IMR-90 (cell line): ENCODE measurements at regions not wholly inside any gene's neighbourhood (a gene's known extent, or its start where the extent isn't known, plus 50 kb on each side); places are given as distances from the start of the nearest gene placed in this dataset.

Source experiments
- ATAC-seq: fragments of 200-7000 bp; cut with Tn5 transposase; 2 replicates; pipeline ENCODE4 v1.9.1; 2020; ENCODE audit warnings: low read depth, mild to moderate bottlenecking, moderate library complexity
- BruUV-seq: library from RNA; stranded (reverse); fragments of 400-500 nt; replicated peaks from 2 replicates; lab custom pipeline; 2021; lab: Mats Ljungman, UMichigan
- CTCF ChIA-PET: fragments of 300-600 bp; formaldehyde crosslinking; extraction: SDS; loops from one replicate; lab custom pipeline; 2021; ENCODE audit warnings: antibody characterized with exemption; lab: Yijun Ruan, JAX
- POLR2A ChIA-PET: fragments of 300-600 bp; sonication (Branson Sonifier 250); formaldehyde crosslinking; loops from one replicate; lab custom pipeline; 2022; ENCODE audit warnings: antibody characterized with exemption; ENCODE audit not compliant: unreplicated experiment; lab: Charles Lee
- DNase-seq: peaks from one replicate; pipeline ENCODE4 v3.0.0; 2013
- H2AFZ ChIP-seq: replicated peaks from 2 replicates; pipeline ENCODE3; 2013; ENCODE audit warnings: low read length, mild to moderate bottlenecking; ENCODE audit not compliant: poor library complexity
- H2AK5ac ChIP-seq: 2 replicates; pipeline ENCODE4 v1.6.1; 2013; ENCODE audit warnings: low read depth, low read length, inconsistent platforms
- H2AK9ac ChIP-seq: replicated peaks from 2 replicates; pipeline ENCODE3; 2013; ENCODE audit warnings: mild to moderate bottlenecking, low read depth, low read length, moderate library complexity; ENCODE audit not compliant: poor library complexity
- H2BK120ac ChIP-seq: 2 replicates; pipeline ENCODE4 v1.6.1; 2013; ENCODE audit warnings: low read depth, low read length, inconsistent platforms
- H2BK15ac ChIP-seq: 3 replicates; pipeline ENCODE4 v1.6.1; 2013; ENCODE audit warnings: low read depth, low read length, inconsistent platforms
- H2BK20ac ChIP-seq: 2 replicates; pipeline ENCODE4 v1.6.1; 2013; ENCODE audit warnings: low read depth, mild to moderate bottlenecking, inconsistent platforms, low read length, moderate library complexity
- H2BK5ac ChIP-seq: 2 replicates; pipeline ENCODE4 v1.6.1; 2013; ENCODE audit warnings: mild to moderate bottlenecking, low read depth, low read length, inconsistent platforms; ENCODE audit not compliant: poor library complexity, severe bottlenecking
- H3K14ac ChIP-seq: replicated peaks from 2 replicates; pipeline ENCODE4 v1.6.1; 2013; ENCODE audit warnings: low read depth, low read length, inconsistent platforms
- H3K18ac ChIP-seq: 2 replicates; pipeline ENCODE4 v1.6.1; 2013; ENCODE audit warnings: low read depth, low read length, control low read depth
- H3K23ac ChIP-seq: 2 replicates; pipeline ENCODE4 v1.6.1; 2013; ENCODE audit warnings: low read depth, low read length, inconsistent platforms
- H3K27ac ChIP-seq: 2 replicates; pipeline ENCODE4 v1.5.1; 2013; ENCODE audit warnings: mild to moderate bottlenecking, control low read depth, low read length; ENCODE audit not compliant: insufficient read depth
- H3K27me3 ChIP-seq: 2 replicates; pipeline ENCODE4 v1.6.1; 2013; ENCODE audit warnings: low read length; ENCODE audit not compliant: control insufficient read depth, insufficient read depth
- H3K36me3 ChIP-seq: 2 replicates; pipeline ENCODE4 v1.6.1; 2013; ENCODE audit warnings: low read length, mixed read lengths; ENCODE audit not compliant: control insufficient read depth, insufficient read depth
- H3K4ac ChIP-seq: 2 replicates; pipeline ENCODE4 v1.6.1; 2013; ENCODE audit warnings: low read depth, low read length, inconsistent platforms
- H3K4me1 ChIP-seq: 2 replicates; pipeline ENCODE4 v1.6.1; 2013; ENCODE audit warnings: low read length, mixed read lengths; ENCODE audit not compliant: control insufficient read depth, insufficient read depth
- H3K4me2 ChIP-seq: 2 replicates; pipeline ENCODE4 v1.6.1; 2013; ENCODE audit warnings: low read depth, mild to moderate bottlenecking, control low read depth, low read length, moderate library complexity
- H3K4me3 ChIP-seq: 2 replicates; pipeline ENCODE4 v1.5.1; 2013; ENCODE audit warnings: low read depth, mild to moderate bottlenecking, control low read depth, low read length, moderate library complexity; ENCODE audit not compliant: insufficient read depth
- H3K56ac ChIP-seq: 2 replicates; pipeline ENCODE4 v1.6.1; 2013; ENCODE audit warnings: low read length, inconsistent platforms; ENCODE audit not compliant: insufficient read depth; ENCODE audit errors: extremely low read depth
- H3K79me1 ChIP-seq, 2 experiments: 2 replicates each; pipeline ENCODE4 v1.6.1; 2013; ENCODE audit warnings: low read length in 2 of 2, inconsistent platforms in 1 of 2, low read depth in 1 of 2
- H3K9ac ChIP-seq: 2 replicates; pipeline ENCODE4 v1.6.1; 2013; ENCODE audit warnings: low read depth, low read length, control low read depth
- H3K9me1 ChIP-seq: 2 replicates; pipeline ENCODE4 v1.6.1; 2013; ENCODE audit warnings: low read length, inconsistent platforms; ENCODE audit not compliant: insufficient read depth
- H3K9me3 ChIP-seq: 2 replicates; pipeline ENCODE4 v1.6.1; 2013; ENCODE audit warnings: low read length; ENCODE audit not compliant: control insufficient read depth, insufficient read depth
- H4K20me1 ChIP-seq: 2 replicates; pipeline ENCODE4 v1.6.1; 2013; ENCODE audit warnings: low read length, inconsistent platforms; ENCODE audit not compliant: insufficient read depth
- H4K5ac ChIP-seq: 2 replicates; pipeline ENCODE4 v1.6.1; 2013; ENCODE audit warnings: mild to moderate bottlenecking, low read depth, low read length, control low read depth
- H4K8ac ChIP-seq, 2 experiments: 2 replicates each; pipeline ENCODE4 v1.6.1; 2013; ENCODE audit warnings: low read depth in 2 of 2, low read length in 2 of 2, control low read depth in 1 of 2, inconsistent platforms in 1 of 2
- H4K91ac ChIP-seq: 2 replicates; pipeline ENCODE4 v1.6.1; 2013; ENCODE audit warnings: low read depth, low read length, inconsistent platforms; ENCODE audit not compliant: insufficient read depth
- CHD1 ChIP-seq: IDR thresholded peaks from 2 replicates; pipeline ENCODE4 v1.6.1; 2012; ENCODE audit warnings: low read depth, low read length, improper control_type of control experiment
- FOS ChIP-seq: fragments of 150-350 bp; IDR thresholded peaks from 2 replicates; pipeline ENCODE4 v1.6.1; 2016; ENCODE audit warnings: low read depth, low read length
- MAZ ChIP-seq: IDR thresholded peaks from 2 replicates; pipeline ENCODE4 v1.6.1; 2012; ENCODE audit warnings: low read depth, mild to moderate bottlenecking, low read length, improper control_type of control experiment, moderate library complexity, borderline replicate concordance
- NFE2L2 ChIP-seq: fragments of 150-350 bp; IDR thresholded peaks from 2 replicates; pipeline ENCODE4 v1.6.1; 2016; ENCODE audit warnings: low read depth, mild to moderate bottlenecking, low read length
- POLR2A ChIP-seq: IDR thresholded peaks from 2 replicates; pipeline ENCODE4 v1.6.1; 2012; ENCODE audit warnings: mild to moderate bottlenecking, low read depth, low read length
- RAD21 ChIP-seq: IDR thresholded peaks from 2 replicates; pipeline ENCODE4 v1.6.1; 2012; ENCODE audit warnings: low read length, improper control_type of control experiment
- SMC3 ChIP-seq: fragments of 150-350 bp; IDR thresholded peaks from 2 replicates; pipeline ENCODE4 v1.6.1; 2016; ENCODE audit warnings: low read depth, mild to moderate bottlenecking, antibody characterized with exemption, low read length, moderate library complexity
- WGBS, 2 experiments: methylation state at CpG; one replicate each; pipeline versions ENCODE4 v1.1.5 to v1.1.7; 2013; ENCODE audit warnings: missing lambda C conversion rate in 2 of 2; ENCODE audit not compliant: insufficient read length in 1 of 2; ENCODE audit errors: extremely low coverage in 2 of 2; 5-methylcytosine and 5-hydroxymethylcytosine counted together
- dilution Hi-C: fragments of 300-500 bp; cut with HindIII; formaldehyde crosslinking; loops from one replicate; pipeline ENCODE4 v1.14.3; 2018; ENCODE audit warnings: low sequenced_read_pairs; ENCODE audit not compliant: unreplicated experiment
- in situ Hi-C: fragments of 300-500 bp; cut with MboI; formaldehyde crosslinking; loops from 3 replicates; pipeline ENCODE4 v1.14.3; 2019; ENCODE audit warnings: low sequenced_read_pairs, inconsistent platforms, mixed read lengths
- intact Hi-C: fragments of 100-400 bp; cut with micrococcal nuclease; formaldehyde crosslinking; loops from 2 replicates; pipeline ENCODE4 v1.10.0; 2022
- TF ChIP-seq, protein P1 (sequence below): conservative IDR thresholded peaks from 2 replicates; pipeline ENCODE4 v1.5.1; 2012; ENCODE audit warnings: mild to moderate bottlenecking, low read depth, low read length, improper control_type of control experiment
- TF ChIP-seq, protein P2 (sequence below): fragments of 150-350 bp; IDR thresholded peaks from 2 replicates; pipeline ENCODE4 v1.6.1; 2017; ENCODE audit warnings: mild to moderate bottlenecking, antibody characterized with exemption, low read length, low read depth
- TF ChIP-seq, protein P3 (sequence below): fragments of 150-350 bp; IDR thresholded peaks from 2 replicates; pipeline ENCODE4 v1.6.1; 2016; ENCODE audit warnings: low read depth, mild to moderate bottlenecking, low read length, moderate library complexity, borderline replicate concordance

DNA sequence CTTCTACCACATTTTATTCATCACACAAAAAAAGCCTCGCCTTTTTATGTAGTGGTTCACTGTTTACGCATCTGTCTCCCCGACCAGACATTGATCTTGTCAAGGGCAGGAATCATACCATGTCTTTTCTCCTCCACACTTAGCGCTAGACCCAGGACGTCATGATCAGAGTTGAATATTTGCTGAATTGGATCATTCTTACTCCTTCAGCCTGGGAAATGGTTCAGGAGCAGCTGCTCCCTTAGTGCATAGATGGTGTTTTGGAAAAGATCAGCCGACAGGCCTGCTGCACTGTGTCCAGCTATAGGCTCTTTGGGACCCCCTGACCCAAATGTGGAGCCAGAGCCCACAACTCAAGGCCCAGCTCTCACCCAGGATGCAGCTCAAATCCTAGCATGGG is 249.1 kb upstream of the TMEM72 start:
- dilution Hi-C loops = no loop called here
- Histone ChIP-seq H3K9me3 (no peaks in the 10 kb centered on the region), H3K79me1 (no peaks in the 10 kb centered on the region), H3K36me3 (no peaks in the 10 kb centered on the region), H3K4me2 (no peak overlapping the region), H3K9ac (no peak overlapping the region), H2AFZ (no peak overlapping the region), H2BK20ac (no peak overlapping the region), H3K4me3 (no peak overlapping the region), H3K4me1 (peaks cover 5% of the 10 kb centered on the region), H3K27me3 (peaks cover 3% of the 10 kb centered on the region), H3K4ac (0 out of 2 replicates have a peak overlapping the region, but pooled peaks have one; percentile 40), H4K20me1 (no peaks in the 10 kb centered on the region), H4K5ac (no peak overlapping the region), H3K27ac (no peak overlapping the region), H4K8ac (no peak overlapping the region), H3K9me1 (peaks cover 3% of the 10 kb centered on the region; the same call in 1 of the 2 replicates), H2BK5ac (no peak overlapping the region), H2BK15ac (no peak overlapping the region), H3K18ac (no peak overlapping the region), H2AK5ac (no peak overlapping the region; the same call in 1 of the 2 replicates), H3K14ac (0 out of 2 replicates have a peak overlapping the region, but pooled peaks have one; percentile 21), H4K91ac (no peak overlapping the region), H2AK9ac (peak overlapping the region; percentile 62), H3K56ac (no peak overlapping the region), H3K23ac (no peak overlapping the region), H2BK120ac (peak overlapping the region; percentile 3; the same call in 1 of the 2 replicates)
- TF ChIP-seq, protein P1, sequence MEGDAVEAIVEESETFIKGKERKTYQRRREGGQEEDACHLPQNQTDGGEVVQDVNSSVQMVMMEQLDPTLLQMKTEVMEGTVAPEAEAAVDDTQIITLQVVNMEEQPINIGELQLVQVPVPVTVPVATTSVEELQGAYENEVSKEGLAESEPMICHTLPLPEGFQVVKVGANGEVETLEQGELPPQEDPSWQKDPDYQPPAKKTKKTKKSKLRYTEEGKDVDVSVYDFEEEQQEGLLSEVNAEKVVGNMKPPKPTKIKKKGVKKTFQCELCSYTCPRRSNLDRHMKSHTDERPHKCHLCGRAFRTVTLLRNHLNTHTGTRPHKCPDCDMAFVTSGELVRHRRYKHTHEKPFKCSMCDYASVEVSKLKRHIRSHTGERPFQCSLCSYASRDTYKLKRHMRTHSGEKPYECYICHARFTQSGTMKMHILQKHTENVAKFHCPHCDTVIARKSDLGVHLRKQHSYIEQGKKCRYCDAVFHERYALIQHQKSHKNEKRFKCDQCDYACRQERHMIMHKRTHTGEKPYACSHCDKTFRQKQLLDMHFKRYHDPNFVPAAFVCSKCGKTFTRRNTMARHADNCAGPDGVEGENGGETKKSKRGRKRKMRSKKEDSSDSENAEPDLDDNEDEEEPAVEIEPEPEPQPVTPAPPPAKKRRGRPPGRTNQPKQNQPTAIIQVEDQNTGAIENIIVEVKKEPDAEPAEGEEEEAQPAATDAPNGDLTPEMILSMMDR = no peak
- TF ChIP-seq MAZ (no peak), POLR2A (no peak), SMC3 (no peak), FOS (no peak), NFE2L2 (no peak), CHD1 (no peak), RAD21 (no peak)
- TF ChIP-seq, protein P2, sequence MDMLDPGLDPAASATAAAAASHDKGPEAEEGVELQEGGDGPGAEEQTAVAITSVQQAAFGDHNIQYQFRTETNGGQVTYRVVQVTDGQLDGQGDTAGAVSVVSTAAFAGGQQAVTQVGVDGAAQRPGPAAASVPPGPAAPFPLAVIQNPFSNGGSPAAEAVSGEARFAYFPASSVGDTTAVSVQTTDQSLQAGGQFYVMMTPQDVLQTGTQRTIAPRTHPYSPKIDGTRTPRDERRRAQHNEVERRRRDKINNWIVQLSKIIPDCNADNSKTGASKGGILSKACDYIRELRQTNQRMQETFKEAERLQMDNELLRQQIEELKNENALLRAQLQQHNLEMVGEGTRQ = no peak
- TF ChIP-seq, protein P3, sequence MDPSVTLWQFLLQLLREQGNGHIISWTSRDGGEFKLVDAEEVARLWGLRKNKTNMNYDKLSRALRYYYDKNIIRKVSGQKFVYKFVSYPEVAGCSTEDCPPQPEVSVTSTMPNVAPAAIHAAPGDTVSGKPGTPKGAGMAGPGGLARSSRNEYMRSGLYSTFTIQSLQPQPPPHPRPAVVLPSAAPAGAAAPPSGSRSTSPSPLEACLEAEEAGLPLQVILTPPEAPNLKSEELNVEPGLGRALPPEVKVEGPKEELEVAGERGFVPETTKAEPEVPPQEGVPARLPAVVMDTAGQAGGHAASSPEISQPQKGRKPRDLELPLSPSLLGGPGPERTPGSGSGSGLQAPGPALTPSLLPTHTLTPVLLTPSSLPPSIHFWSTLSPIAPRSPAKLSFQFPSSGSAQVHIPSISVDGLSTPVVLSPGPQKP = no peak
- no CpG with 5 or more reads among the region's 6 CpGs for WGBS, 2 experiments
- intact Hi-C loops = no loop called here
- no TSS peak for BruUV-seq
- peak; percentile 57 for DNase-seq
- in situ Hi-C loops = no loop called here
- 0 out of 2 replicates have a peak, but pooled peaks have one; percentile 17 for ATAC-seq
- POLR2A ChIA-PET = no interaction called here
- CTCF ChIA-PET = no interaction called here
